Forelimb muscle (tissue), 1 donor: ENCODE measurements at regions not wholly inside any gene's neighbourhood (a gene's known extent, or its start where the extent isn't known, plus 50 kb on each side); places are given as distances from the start of the nearest gene placed in this dataset.

ENCODE experiments used
- DNase-seq: peaks from one replicate; pipeline ENCODE4 v3.0.0-alpha.2; 2013; ENCODE audit warnings: low read depth

GRCh38 chr3:181660337-181660736 is 51.4 kb upstream of the SOX2 start:
- DNase-seq, result no peak

DNA sequence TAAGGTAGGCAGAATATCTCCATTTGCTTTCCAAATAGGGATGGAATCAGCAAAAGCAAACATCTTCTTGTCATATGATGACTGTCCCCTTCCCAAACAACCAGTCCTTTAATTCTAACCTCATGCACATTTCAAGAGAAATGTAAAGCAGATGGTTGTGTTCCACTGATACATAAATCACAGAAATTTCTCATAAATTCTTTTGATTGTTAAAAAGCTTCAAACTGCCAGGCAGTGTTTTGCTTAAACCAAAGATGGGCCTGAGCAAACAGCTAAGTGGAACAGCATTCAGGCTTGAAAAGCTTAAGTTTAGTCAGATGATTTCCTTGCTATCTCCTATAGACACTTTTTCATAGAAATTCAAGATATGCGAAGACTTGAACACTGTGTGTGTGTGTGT is 74.3 kb upstream of the SOX2 start:
- DNase-seq, result no peak

GRCh38 chr3:181637056-181637455 is 74.7 kb upstream of the SOX2 start:
- DNase-seq, result no peak

DNA sequence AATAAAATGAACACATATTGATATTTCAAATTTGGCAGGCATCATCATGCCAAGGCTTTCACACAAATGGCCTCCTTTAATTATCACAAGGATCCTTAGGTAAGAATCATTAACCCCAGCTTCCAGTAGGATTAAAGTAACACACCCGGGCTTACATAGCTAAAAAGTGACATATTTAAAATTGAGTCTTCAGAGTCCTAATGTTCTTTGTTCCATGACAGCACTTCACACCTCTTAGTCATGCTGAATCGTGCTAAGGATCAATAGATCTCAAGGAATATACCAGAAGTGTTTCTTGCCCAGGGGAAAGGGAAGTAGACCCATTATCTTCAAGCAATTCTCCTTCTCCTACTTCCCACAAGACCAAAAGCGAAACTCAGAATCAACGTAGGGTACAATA is 76.6 kb upstream of the SOX2 start:
- no peak for DNase-seq

DNA sequence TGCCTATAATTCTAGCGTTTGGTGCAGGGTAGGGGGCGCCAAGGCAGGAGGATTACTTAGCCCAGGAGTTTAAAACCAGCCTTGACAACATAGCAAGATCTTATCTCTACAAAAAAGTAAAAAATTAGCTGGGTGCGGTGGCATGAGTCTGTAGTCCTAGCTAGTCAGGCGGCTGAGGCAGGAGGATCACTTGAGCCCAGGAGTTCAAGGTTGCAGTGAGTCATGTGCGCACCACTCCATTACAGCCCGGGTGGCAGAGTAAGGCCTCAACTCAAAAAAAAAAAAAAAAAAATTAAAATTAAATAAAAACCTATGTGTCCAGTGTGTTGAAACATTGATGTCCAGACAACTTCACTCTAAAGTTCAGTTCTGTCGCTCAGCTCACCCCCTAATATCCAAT is 78.2 kb upstream of the SOX2 start:
- DNase-seq, result no peak

GRCh38 chr3:181631901-181632300 is 79.8 kb upstream of the SOX2 start:
- DNase-seq, result no peak

DNA sequence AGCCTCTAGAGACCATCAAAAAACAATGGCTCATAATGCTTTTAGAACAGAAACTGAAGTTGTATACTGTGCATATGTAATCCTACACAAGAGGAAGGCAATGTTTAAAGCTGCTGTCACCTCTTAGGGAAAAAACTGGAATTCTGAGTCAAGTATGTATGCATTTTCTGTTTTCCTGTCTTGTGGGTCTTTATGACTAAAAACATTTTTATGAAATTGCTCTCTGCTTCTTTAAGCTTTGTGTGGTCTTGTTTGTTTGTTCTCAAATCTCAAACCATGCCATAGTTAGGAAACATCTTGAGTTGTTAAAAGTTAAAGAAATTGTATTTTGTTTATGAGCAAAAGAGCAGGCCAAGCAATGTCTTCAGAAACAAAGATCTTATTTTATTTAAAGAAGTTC is 80.9 kb upstream of the SOX2 start:
- DNase-seq, result no peak

- DNase-seq, result no peak
Observed at GRCh38 chr3:181629711-181630110, 82.0 kb upstream of the SOX2 start.

GRCh38 chr3:181629029-181629428 is 82.7 kb upstream of the SOX2 start:
- no peak for DNase-seq

- no peak for DNase-seq
Observed at GRCh38 chr3:181628384-181628783, 83.3 kb upstream of the SOX2 start.

- DNase-seq, result no peak
Observed at GRCh38 chr3:181626036-181626435, 85.7 kb upstream of the SOX2 start.

GRCh38 chr3:181623924-181624694 is 87.6 kb upstream of the SOX2 start:
- no peak for DNase-seq

DNA sequence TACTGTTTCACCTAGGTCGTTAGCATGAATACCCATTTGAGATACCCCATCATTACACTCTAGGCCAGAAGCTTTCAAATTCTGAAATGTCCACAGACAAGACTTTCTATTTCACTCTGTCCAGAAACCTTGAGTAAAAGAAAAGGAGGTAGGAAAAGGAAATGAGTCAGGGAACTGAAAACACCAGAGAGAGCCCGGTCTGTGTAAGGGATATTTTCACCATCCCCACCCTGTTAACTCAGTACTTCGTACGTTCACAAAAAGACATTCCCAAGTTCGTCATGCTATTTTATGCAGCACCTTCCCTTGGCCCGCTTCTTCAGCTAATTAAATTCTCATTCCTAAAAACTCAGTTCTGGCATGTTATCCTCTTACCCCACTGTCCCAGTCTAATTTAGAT is 89.4 kb upstream of the SOX2 start:
- DNase-seq, result no peak

GRCh38 chr3:181619897-181620296 is 91.8 kb upstream of the SOX2 start:
- DNase-seq, result no peak

- no peak for DNase-seq
Observed at GRCh38 chr3:181618260-181618659, 93.5 kb upstream of the SOX2 start.

DNA sequence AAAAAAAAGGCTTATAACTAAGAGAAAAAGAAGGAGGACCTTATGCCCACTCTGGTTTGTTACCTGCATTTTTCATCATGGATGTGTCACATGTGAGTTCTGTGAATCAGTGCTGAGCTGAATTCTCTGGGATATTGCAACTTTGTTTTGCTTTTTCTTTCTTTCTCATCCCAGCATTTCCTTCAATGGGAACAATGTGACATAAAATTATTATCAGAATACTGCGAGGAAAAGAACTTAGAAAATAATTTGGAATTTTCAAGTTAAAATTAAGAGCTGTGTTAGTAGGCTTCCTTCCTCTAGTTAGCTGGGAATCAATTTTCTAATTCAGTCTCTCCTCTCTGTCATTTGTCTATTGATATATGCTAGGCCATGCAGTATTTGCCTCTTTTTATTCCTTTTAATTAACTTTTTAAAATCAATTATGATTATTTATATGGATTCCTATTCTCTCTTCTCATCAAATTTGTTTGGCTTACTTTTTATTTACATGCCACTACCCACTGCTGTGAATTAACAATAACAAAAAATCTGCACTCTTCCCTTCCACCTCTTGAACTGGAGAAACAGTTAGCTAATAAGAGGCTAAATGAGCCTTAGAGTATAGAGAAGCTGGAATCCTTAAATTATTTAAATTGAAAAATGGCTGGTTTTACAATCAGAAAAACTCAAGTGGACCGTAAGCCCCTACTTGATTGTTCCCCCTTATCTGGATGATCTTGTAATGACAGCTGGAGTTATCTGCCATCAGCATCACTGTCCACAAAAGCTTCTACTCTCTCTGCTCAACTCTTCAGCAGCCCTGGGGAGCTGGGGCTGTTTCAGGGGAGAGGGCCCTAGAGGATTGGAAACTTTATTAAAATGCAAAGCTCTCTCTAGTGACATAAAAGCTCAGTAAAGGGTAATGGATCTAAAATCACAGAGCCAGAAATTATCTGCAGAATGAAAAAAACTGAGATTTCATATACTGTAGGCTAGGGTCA is 95.3 kb upstream of the SOX2 start:
- no peak for DNase-seq

DNA sequence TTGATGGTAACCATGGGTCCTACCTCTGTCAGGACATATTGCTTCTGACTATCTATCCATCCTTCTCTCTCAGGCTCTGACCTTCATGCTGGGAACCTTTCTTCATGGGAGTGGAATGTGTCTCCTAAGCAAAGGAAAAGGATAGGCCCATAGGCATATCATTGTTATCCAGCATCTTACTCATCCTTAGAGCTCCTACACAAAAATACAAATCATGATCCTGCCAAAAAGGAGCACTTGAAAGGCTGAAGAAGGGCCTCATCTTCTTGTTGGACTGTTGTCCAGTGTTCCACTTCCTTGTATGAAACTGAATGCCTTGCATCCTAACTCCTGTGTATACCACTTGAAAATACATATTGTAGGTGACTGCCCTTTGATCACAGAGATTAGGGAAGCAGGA is 96.1 kb upstream of the SOX2 start:
- no peak for DNase-seq

- no peak for DNase-seq
Observed at GRCh38 chr3:181614878-181615277, 96.8 kb upstream of the SOX2 start.

DNA sequence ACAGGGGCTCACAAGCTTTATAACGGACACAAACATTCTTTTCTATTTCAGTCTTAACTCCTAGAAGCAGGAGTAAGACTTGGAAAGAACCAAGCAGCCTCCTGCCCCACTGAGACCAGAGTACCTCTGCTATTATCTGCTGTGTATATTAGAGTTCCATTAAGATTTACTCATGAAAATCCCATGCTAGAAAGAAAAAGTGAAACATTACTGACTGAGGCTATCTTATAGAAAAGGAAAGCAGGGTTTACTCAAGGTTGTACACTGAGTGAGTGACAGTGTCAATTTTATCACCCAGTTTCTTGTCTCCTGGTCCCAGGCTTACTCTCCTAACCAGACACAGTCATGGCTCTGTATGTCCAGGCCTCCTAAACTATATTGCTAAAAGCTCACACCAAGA is 97.9 kb upstream of the SOX2 start:
- DNase-seq, result no peak

GRCh38 chr3:181613191-181613590 is 98.5 kb upstream of the SOX2 start:
- DNase-seq, result no peak

DNA sequence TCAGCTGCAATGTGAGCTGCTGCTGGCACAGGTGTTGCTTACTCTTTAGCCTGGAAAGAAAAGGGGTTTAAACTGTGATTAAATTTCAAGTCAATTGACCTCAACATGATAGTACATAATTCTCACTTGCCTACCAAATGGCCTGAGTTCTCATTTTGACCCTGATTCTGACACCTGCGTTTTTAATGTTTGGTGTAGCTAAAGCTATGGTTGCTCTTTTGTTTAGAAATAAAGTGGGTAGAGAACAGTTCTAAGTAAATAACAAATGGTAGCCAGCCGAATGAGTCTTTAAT is 100.8 kb upstream of the SOX2 start:
- DNase-seq, result no peak

DNA sequence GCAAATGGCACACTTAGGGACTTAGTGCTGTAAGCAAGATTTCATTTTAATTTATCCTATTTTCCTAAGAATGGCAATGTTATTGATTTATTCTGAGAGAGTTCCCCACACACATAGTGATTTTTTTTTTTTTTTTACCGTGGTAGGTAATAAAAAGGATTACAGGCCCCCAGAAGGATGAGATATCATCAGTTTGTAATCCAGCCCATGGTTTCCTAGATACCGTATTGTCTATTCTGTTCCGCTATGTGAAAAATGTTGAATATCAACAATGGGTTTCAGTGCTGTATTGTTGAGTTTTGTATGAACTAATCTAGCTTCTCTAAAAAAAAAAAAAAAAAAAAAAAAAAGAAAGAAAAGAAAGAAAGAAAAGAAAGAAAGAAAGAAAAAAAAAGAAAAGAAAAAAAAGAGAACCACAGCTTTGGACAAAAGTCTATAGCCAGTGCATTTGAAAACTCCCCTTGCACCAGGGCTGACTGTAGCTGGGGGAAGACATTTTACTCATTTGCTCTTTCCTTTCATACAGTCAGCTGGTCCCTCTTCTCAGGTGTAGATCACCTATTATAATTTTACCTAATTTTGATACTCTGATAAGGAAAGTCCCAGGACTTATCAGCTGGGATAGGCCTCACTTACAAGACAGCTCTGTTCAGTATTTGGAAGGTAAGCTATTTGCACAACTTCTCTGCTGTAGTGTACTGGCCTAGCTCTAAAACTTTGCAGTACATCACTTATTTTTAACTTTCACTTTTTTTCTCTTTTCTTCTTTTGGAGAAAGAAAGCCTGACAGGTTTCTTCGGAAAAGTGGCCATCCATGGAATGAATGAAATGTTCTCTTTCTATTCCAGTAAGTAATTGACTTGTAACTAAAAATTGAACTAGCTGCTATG is 101.4 kb upstream of the SOX2 start:
- DNase-seq, result no peak
